ENCODE measurements at regions not wholly inside any gene's neighbourhood (a gene's known extent, or its start where the extent isn't known, plus 50 kb on each side); places are given as distances from the start of the nearest gene placed in this dataset.

DNA sequence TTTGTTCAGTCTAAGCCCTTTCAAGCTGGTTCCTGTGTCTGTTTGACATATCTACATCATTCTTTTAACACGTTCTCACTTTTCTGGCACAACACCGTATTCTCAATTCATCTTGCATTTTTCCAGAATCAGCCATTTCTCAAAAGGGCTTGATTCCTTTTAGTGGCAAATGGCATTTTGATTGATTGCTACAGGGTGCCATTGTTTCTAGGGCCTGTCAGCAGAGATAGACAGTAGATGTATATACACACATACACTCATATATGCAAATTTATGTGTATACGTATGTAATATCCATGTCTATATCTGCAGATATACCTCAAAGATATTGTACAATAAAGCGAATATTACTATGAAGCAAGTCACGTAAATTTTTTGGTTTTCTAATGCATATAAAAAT lies 367.9 kb upstream of the TNP1 start:
- no peak overlapping the region for H3K56ac ChIP-seq (ENCODE audit: low read length)
- H3K79me2 ChIP-seq (ENCODE audit: control insufficient read depth, insufficient read depth, low read length): no peaks in the 10 kb centered on the region
- no peak overlapping the region for H4K8ac ChIP-seq (ENCODE audit: low read depth, low read length)
- no peak overlapping the region for H3K9ac ChIP-seq (ENCODE audit: low read length)
- no peak overlapping the region for H3K4me2 ChIP-seq (ENCODE audit: low read length)
- H2AK5ac ChIP-seq (ENCODE audit: low read length): no peak overlapping the region
- H3K4me3 ChIP-seq (ENCODE audit: low read length): no peak overlapping the region
- no peak overlapping the region for H3K27ac ChIP-seq (ENCODE audit: low read depth, low read length)
- no CpG with 5 or more reads among the region's 5 CpGs for WGBS (ENCODE audit: extremely low coverage, insufficient coverage, low lambda C conversion rate)
- H2BK5ac ChIP-seq (ENCODE audit: low read length): no peak overlapping the region
- no peak overlapping the region for H3K23ac ChIP-seq (ENCODE audit: low read length)
- H3K4ac ChIP-seq (ENCODE audit: low read depth, low read length): no peak overlapping the region
- no peak for DNase-seq
- H2BK15ac ChIP-seq (replicated peaks; ENCODE audit: low read depth): no peak overlapping the region
- H3K79me1 ChIP-seq (ENCODE audit: low read length): no peaks in the 10 kb centered on the region
- no peaks in the 10 kb centered on the region for H3K4me1 ChIP-seq (ENCODE audit: control insufficient read depth, low read depth, low read length)
- H4K5ac ChIP-seq (ENCODE audit: low read length): no peak overlapping the region
- no peak overlapping the region for H2BK120ac ChIP-seq (ENCODE audit: low read depth, low read length)
- H3K18ac ChIP-seq (ENCODE audit: low read length): no peak overlapping the region
- H3K27me3 ChIP-seq (ENCODE audit: insufficient read depth, low read length, poor library complexity): no peaks in the 10 kb centered on the region
- H3K36me3 ChIP-seq (ENCODE audit: control insufficient read depth, insufficient read depth, low read length): no peaks in the 10 kb centered on the region

DNA sequence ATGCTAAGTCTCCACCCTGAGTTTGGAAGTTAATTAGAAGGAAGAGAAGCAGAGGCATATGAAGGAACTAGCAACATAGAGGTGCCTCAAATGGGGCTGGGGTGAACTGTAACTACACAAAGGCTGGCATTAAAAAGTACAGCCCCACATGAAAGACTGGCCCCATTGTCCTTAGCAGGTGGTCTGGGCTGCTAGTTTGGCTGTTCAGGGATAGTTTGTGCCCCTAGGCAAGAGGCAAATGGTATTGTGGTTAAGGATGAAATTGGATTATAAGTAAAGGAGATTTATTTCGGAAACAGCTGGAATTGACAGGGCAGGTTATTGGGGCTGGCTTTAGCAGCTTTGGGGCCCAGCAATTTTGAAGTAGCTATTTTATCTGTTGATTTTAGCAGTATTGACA lies 365.7 kb upstream of the TNP1 start:
- H3K23ac ChIP-seq (ENCODE audit: low read length): no peak overlapping the region
- no peak overlapping the region for H2BK120ac ChIP-seq (ENCODE audit: low read depth, low read length)
- no peak overlapping the region for H3K9ac ChIP-seq (ENCODE audit: low read length)
- H4K5ac ChIP-seq (ENCODE audit: low read length): no peak overlapping the region
- no peak for DNase-seq
- 100% methylated on average over 1 of the region's 1 CpG for WGBS (ENCODE audit: extremely low coverage, insufficient coverage, low lambda C conversion rate)
- H3K4me1 ChIP-seq (ENCODE audit: control insufficient read depth, low read depth, low read length): no peaks in the 10 kb centered on the region
- H3K79me1 ChIP-seq (ENCODE audit: low read length): no peaks in the 10 kb centered on the region
- H3K18ac ChIP-seq (ENCODE audit: low read length): no peak overlapping the region
- H3K4ac ChIP-seq (ENCODE audit: low read depth, low read length): no peak overlapping the region
- H3K4me3 ChIP-seq (ENCODE audit: low read length): no peak overlapping the region
- no peak overlapping the region for H2BK5ac ChIP-seq (ENCODE audit: low read length)
- no peak overlapping the region for H3K4me2 ChIP-seq (ENCODE audit: low read length)
- no peaks in the 10 kb centered on the region for H3K27me3 ChIP-seq (ENCODE audit: insufficient read depth, low read length, poor library complexity)
- H2BK15ac ChIP-seq (replicated peaks; ENCODE audit: low read depth): no peak overlapping the region
- no peaks in the 10 kb centered on the region for H3K36me3 ChIP-seq (ENCODE audit: control insufficient read depth, insufficient read depth, low read length)
- H3K27ac ChIP-seq (ENCODE audit: low read depth, low read length): no peak overlapping the region
- no peaks in the 10 kb centered on the region for H3K79me2 ChIP-seq (ENCODE audit: control insufficient read depth, insufficient read depth, low read length)
- no peak overlapping the region for H2AK5ac ChIP-seq (ENCODE audit: low read length)
- H3K56ac ChIP-seq (ENCODE audit: low read length): no peak overlapping the region
- no peak overlapping the region for H4K8ac ChIP-seq (ENCODE audit: low read depth, low read length)

GRCh38 chr2:217223222-217223930 lies 363.5 kb upstream of the TNP1 start:
- Histone ChIP-seq H3K4ac (ENCODE audit: low read depth, low read length) (no peak overlapping the region), H2BK5ac (ENCODE audit: low read length) (no peak overlapping the region), H4K5ac (ENCODE audit: low read length) (no peak overlapping the region), H4K8ac (ENCODE audit: low read depth, low read length) (no peak overlapping the region), H3K56ac (ENCODE audit: low read length) (no peak overlapping the region), H3K79me2 (ENCODE audit: control insufficient read depth, insufficient read depth, low read length) (no peaks in the 10 kb centered on the region), H3K23ac (ENCODE audit: low read length) (no peak overlapping the region), H3K4me2 (ENCODE audit: low read length) (no peak overlapping the region), H3K27me3 (ENCODE audit: insufficient read depth, low read length, poor library complexity) (no peaks in the 10 kb centered on the region), H2BK120ac (ENCODE audit: low read depth, low read length) (no peak overlapping the region), H3K36me3 (ENCODE audit: control insufficient read depth, insufficient read depth, low read length) (no peaks in the 10 kb centered on the region), H3K18ac (ENCODE audit: low read length) (no peak overlapping the region), H2AK5ac (ENCODE audit: low read length) (no peak overlapping the region), H3K4me1 (ENCODE audit: control insufficient read depth, low read depth, low read length) (no peaks in the 10 kb centered on the region), H2BK15ac (replicated peaks; ENCODE audit: low read depth) (no peak overlapping the region), H3K79me1 (ENCODE audit: low read length) (no peaks in the 10 kb centered on the region), H3K4me3 (ENCODE audit: low read length) (no peak overlapping the region), H3K9ac (ENCODE audit: low read length) (no peak overlapping the region), H3K27ac (ENCODE audit: low read depth, low read length) (no peak overlapping the region)
- DNase-seq: no peak
- no CpG with 5 or more reads among the region's 8 CpGs for WGBS (ENCODE audit: extremely low coverage, insufficient coverage, low lambda C conversion rate)

DNA sequence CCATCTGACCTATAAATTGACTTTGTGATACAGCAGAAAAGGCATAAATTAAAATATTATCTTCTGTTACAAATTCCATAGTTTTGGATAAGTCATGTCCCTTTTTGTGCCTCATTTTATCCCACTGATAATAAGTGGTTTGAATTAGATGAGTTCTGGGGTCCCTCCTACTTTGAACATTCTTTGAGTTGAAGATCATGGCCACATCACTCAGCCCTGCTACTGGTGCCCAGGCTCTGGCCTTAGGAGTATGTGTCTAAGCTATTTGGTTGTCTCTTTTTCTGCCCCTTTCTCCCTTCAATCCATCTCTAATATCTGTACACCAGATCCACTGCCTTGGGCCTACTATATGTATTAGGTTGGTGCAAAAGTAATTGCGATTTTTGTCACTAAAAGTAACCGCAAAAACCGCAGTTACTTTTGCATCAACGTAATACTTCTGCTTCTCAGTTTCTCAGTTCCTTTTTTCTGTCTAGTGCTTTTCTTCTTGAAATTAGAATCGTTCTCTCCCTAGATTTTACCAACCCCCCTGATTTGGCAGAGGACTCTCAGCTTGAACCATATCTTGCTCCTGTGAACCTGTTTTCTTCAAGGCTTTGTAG lies 362.5 kb upstream of the TNP1 start:
- H3K23ac ChIP-seq (ENCODE audit: low read length): no peak overlapping the region
- H3K4me3 ChIP-seq (ENCODE audit: low read length): no peak overlapping the region
- no peak overlapping the region for H3K56ac ChIP-seq (ENCODE audit: low read length)
- WGBS (ENCODE audit: extremely low coverage, insufficient coverage, low lambda C conversion rate): no CpG with 5 or more reads among the region's 5 CpGs
- no peaks in the 10 kb centered on the region for H3K79me2 ChIP-seq (ENCODE audit: control insufficient read depth, insufficient read depth, low read length)
- no peak overlapping the region for H2BK5ac ChIP-seq (ENCODE audit: low read length)
- no peak overlapping the region for H4K8ac ChIP-seq (ENCODE audit: low read depth, low read length)
- no peak overlapping the region for H2AK5ac ChIP-seq (ENCODE audit: low read length)
- no peak overlapping the region for H3K9ac ChIP-seq (ENCODE audit: low read length)
- H4K5ac ChIP-seq (ENCODE audit: low read length): no peak overlapping the region
- no peak overlapping the region for H3K4ac ChIP-seq (ENCODE audit: low read depth, low read length)
- no peak overlapping the region for H3K18ac ChIP-seq (ENCODE audit: low read length)
- H3K79me1 ChIP-seq (ENCODE audit: low read length): no peaks in the 10 kb centered on the region
- no peak overlapping the region for H2BK120ac ChIP-seq (ENCODE audit: low read depth, low read length)
- no peaks in the 10 kb centered on the region for H3K4me1 ChIP-seq (ENCODE audit: control insufficient read depth, low read depth, low read length)
- no peaks in the 10 kb centered on the region for H3K36me3 ChIP-seq (ENCODE audit: control insufficient read depth, insufficient read depth, low read length)
- H3K4me2 ChIP-seq (ENCODE audit: low read length): no peak overlapping the region
- no peak overlapping the region for H2BK15ac ChIP-seq (replicated peaks; ENCODE audit: low read depth)
- no peak for DNase-seq
- H3K27me3 ChIP-seq (ENCODE audit: insufficient read depth, low read length, poor library complexity): no peaks in the 10 kb centered on the region
- no peak overlapping the region for H3K27ac ChIP-seq (ENCODE audit: low read depth, low read length)

- H3K4me1 ChIP-seq (ENCODE audit: control insufficient read depth, low read depth, low read length): no peaks in the 10 kb centered on the region
- no peaks in the 10 kb centered on the region for H3K36me3 ChIP-seq (ENCODE audit: control insufficient read depth, insufficient read depth, low read length)
- WGBS (ENCODE audit: extremely low coverage, insufficient coverage, low lambda C conversion rate): no CpG with 5 or more reads among the region's 5 CpGs
- H3K79me2 ChIP-seq (ENCODE audit: control insufficient read depth, insufficient read depth, low read length): no peaks in the 10 kb centered on the region
- no peak overlapping the region for H2BK15ac ChIP-seq (replicated peaks; ENCODE audit: low read depth)
- H3K9ac ChIP-seq (ENCODE audit: low read length): no peak overlapping the region
- H3K23ac ChIP-seq (ENCODE audit: low read length): no peak overlapping the region
- H3K4me3 ChIP-seq (ENCODE audit: low read length): no peak overlapping the region
- H3K4me2 ChIP-seq (ENCODE audit: low read length): no peak overlapping the region
- H3K18ac ChIP-seq (ENCODE audit: low read length): no peak overlapping the region
- peak overlapping the region; percentile 3 for H3K27ac ChIP-seq (ENCODE audit: low read depth, low read length)
- H2BK120ac ChIP-seq (ENCODE audit: low read depth, low read length): no peak overlapping the region
- H4K8ac ChIP-seq (ENCODE audit: low read depth, low read length): no peak overlapping the region
- no peaks in the 10 kb centered on the region for H3K27me3 ChIP-seq (ENCODE audit: insufficient read depth, low read length, poor library complexity)
- no peak for DNase-seq
- no peak overlapping the region for H3K56ac ChIP-seq (ENCODE audit: low read length)
- no peaks in the 10 kb centered on the region for H3K79me1 ChIP-seq (ENCODE audit: low read length)
- no peak overlapping the region for H2BK5ac ChIP-seq (ENCODE audit: low read length)
- no peak overlapping the region for H2AK5ac ChIP-seq (ENCODE audit: low read length)
- H3K4ac ChIP-seq (ENCODE audit: low read depth, low read length): no peak overlapping the region
- H4K5ac ChIP-seq (ENCODE audit: low read length): no peak overlapping the region
Measured at GRCh38 chr2:217220228-217221013, 360.6 kb upstream of the TNP1 start.
